Muscle of back (tissue), 3 donors: ENCODE measurements at regions not wholly inside any gene's neighbourhood (a gene's known extent, or its start where the extent isn't known, plus 50 kb on each side); places are given as distances from the start of the nearest gene placed in this dataset.

Experiments
- DNase-seq, 3 donors: peaks; one replicate each; pipeline versions ENCODE4 v3.0.0 to v3.0.0-alpha.2; 2013

GRCh38 chr13:33515146-33515545 is 229.6 kb upstream of the STARD13 start:
- DNase-seq = peak in 1 of 3 donors; percentile 40

GRCh38 chr13:33518452-33518851 is 232.9 kb upstream of the STARD13 start:
- DNase-seq = no peak

DNA sequence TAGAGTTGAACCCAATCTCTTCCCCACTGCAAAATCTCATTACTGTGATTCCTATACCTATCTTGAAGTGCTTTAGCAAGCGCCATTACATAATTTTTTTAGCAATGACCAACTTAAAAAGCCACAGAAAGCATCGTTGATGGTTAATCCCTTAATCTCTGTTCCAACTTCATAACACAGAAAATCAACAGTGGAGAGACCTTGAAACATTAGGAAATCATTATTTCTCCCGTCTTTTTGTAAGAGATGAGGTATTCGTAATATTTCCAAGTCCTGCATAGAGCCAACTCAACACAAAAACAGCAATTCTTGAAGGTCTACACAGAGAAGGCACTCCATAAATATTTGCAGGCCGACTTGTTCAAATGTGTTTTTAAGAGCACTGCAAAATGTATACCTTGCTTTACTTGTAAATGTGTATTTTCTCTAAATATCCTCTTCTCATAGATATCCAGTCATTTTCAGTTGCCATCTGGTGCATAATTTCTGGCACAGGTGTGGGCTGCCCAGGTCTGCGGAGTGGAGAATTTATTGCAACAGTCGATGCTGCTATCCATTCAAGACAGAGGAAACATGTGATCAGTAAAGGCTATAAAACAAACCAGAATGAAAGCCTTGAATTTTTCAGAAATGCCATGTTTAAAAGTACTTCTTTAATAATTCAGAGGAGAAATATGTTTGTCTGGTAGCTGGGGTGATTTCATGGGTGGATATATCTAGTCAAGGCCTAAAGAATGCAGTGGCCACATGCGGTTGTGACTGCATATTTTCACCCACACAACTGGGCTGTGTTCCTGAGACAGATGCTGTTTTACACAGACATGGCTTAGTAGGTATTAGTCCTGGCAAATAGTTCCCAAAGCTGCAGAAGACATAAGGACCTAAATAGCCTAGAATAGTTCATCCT is 234.3 kb upstream of the STARD13 start:
- DNase-seq = peak in 2 of 3 donors; percentile 62 to 77

- DNase-seq = peak in 1 of 3 donors; percentile 33
These were observed 234.9 kb upstream of the STARD13 start for GRCh38 chr13:33520468-33520839.

GRCh38 chr13:33524086-33524485 is 238.5 kb upstream of the STARD13 start:
- peak; percentile 50 to 82 (median 67) for DNase-seq

GRCh38 chr13:33525763-33526162 is 240.2 kb upstream of the STARD13 start:
- DNase-seq = no peak

GRCh38 chr13:33526718-33527117 is 241.2 kb upstream of the STARD13 start:
- no peak for DNase-seq

DNA sequence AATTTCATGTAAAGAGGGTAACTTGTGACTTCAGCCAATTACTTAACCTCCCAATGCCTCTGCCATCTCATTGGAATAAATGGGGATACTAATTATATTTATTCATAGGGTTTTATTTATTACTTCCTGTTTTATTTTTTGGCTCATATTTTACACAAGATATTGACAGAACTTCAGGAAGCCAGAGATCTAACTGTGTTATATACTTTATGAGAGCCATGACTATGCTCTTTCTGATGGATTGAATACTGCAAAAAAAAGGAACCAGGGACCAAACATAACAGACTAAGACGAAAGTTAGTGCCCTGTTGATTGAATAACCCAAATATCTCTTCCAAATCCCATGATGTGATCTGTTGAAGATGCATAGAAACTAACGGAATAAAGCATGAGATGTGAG is 243.3 kb upstream of the STARD13 start:
- no peak for DNase-seq

GRCh38 chr13:33531484-33531883 is 245.9 kb upstream of the STARD13 start:
- DNase-seq = no peak

- DNase-seq = no peak
These were observed 249.5 kb upstream of the STARD13 start for GRCh38 chr13:33535061-33535460.

- DNase-seq = no peak
These were observed 251.0 kb upstream of the STARD13 start for GRCh38 chr13:33536601-33537000.

GRCh38 chr13:33537026-33537425 is 251.5 kb upstream of the STARD13 start:
- DNase-seq = no peak

GRCh38 chr13:33537676-33538075 is 252.1 kb upstream of the STARD13 start:
- peak in 1 of 3 donors; percentile 25 for DNase-seq

DNA sequence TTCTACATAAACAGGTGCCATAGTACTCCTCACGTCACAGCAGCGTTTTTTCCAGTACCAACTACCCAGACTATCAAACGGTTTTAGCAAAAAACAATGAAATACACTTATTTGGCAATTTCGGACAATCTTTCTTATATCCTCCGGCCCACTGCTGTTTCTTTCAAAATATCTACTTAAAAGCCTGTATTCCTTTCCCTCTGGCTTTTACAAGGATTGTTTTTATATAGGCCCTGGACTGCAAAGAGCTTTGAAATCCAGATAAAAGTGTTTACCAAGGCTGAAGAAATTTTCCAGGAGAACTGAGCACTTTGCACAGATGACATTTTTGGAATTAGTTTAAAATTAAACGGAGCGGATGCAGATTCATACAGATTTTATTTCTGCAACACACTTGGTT is 255.9 kb upstream of the STARD13 start:
- DNase-seq = peak in 2 of 3 donors; percentile 23 to 66

DNA sequence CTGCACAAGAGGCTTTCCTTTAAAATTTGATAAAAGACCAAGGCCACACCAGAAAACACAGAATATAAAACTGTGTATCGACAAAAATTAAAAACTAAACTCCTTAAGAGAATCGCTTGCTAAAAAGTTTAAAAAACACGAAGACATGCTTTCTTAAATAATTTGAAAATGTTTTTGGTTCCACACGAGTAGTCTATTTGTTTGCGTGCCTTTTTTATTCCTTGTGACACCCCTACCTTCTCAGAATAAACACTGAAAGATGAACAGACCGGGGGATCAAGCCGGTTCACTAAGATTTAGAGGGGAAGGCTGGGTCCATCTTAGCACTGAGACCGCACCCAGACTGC is 256.4 kb upstream of the STARD13 start:
- no peak for DNase-seq

DNA sequence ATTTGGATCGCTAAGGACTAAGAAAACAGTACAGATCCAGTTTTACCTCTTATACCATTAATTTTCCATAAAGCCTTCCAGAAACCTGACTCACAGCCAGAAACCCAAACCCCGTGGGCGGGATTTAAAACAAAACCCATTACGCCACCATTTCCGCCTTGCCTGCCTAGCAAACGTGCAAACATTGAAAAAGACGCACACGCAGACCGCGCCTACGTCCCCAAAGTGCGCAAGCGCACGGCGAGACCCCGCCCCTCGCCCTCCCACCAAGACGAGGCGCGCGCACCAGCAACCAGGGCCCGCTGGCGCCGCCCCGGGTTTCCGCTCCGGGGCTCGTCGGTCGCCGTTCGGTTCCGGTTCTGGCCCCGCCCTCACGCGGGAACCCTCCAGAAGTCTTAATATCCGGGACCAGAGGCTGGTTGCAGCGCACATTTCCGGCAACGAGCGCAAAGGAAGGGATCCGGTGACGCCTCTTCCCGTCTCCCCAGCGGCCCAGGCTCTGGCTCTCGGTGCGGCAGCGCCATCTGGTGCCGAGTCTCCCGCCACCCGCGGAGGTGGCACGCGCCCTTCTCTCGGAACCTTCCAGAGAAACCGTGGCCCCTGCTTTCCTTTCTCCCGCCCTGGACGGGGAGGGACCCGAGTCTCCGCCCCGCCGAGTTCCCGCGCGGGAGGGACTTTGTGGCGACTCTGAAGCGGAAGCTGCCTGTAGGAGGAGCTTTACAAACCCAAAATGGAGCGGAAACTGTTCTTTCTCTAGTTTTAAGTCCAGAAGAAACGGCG is 256.9 kb upstream of the STARD13 start:
- DNase-seq = peak; percentile 99 to 100 (median 100)

GRCh38 chr13:33543089-33543459 is 257.5 kb upstream of the STARD13 start:
- no peak for DNase-seq

- peak in 2 of 3 donors; percentile 22 to 64 for DNase-seq
These were observed 258.2 kb upstream of the STARD13 start for GRCh38 chr13:33543631-33544265.

DNA sequence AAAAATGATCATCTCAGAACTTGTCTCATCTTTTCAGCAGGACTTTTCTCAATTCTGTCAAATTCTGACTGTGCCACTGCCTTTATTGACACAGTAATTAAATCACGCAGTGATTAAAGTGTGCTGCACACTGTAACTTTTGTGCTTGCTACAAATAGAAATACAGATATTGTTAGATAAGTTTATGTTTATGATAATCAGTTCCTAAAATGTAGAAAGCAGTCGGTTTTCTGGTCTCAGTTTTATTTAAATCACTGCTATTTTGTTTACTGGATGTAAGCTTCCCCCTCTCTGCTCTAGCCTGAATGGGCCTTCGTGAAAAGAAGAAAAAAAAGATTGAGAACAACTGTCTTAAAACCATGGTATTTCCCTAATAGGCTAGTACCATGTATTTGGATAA is 258.8 kb upstream of the STARD13 start:
- DNase-seq = no peak

GRCh38 chr13:33545492-33545891 is 259.9 kb upstream of the STARD13 start:
- DNase-seq = no peak

DNA sequence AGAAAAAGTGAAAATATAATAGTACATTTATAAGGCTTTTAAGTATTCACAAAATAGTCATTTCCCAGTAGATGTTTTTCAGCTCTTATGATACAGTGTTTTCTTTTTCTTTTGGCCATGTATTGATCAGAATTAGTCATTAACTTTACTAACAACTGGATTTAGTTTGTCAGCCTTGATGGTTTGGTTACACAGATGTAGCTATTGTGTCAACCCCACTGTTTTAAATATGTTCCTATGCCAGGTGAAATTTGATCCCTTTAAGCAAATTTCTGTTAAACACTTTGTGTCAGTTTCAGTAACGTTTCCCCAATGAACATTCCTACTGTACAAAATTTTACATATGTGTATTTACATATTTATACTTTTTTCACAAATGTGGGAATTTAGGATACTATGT is 261.5 kb upstream of the STARD13 start:
- DNase-seq = no peak

DNA sequence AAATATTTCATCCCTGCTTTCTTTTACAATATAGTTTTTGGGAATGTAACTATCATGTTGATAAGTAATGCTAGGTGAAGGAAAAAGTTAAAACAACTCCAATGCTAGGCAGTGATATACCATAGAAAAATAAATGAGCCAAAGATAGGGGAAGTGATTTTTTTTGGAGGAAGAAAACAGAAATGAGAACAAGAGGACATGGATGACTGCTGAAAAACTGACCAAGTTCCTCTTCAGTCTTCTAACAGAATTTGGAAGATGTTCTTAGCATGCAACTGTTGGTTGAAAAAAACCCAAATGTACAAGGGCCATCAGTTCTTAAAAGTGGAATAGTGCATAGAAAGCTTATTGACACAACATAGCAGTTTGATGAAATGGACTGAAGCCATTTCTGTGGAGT is 262.5 kb upstream of the STARD13 start:
- DNase-seq = no peak

DNA sequence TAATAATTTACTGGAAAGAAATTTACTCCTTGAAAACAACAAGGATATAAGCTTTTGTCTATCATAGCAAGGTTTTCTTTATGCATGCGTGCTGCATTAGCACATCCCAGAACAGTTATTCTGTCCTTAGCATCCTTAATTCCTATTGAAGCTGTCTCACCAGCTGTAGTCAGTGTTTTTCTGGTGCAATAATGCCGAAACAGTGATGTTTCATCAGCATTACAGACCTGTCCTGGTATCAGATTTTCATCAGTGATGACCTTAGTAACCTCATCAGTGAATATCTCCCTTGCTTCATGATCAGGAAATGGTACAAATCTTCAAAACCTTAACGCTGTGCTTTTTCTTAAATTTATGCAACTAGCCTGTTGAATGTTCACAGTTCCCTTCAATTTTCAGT is 264.7 kb upstream of the STARD13 start:
- DNase-seq = no peak
